GM13976 (cell line): ENCODE measurements at regions not wholly inside any gene's neighbourhood (a gene's known extent, or its start where the extent isn't known, plus 50 kb on each side); places are given as distances from the start of the nearest gene placed in this dataset.

Experiments
- DNase-seq: peaks from one replicate; pipeline ENCODE4 v3.0.0; 2012; ENCODE audit warnings: low spot score
- in situ Hi-C: fragments of 300-500 bp; cut with MboI; formaldehyde crosslinking; loops from one replicate; pipeline ENCODE4 v1.12.0; 2022; ENCODE audit warnings: low sequenced_read_pairs, mixed read lengths, inconsistent platforms; ENCODE audit not compliant: unreplicated experiment
- TF ChIP-seq, protein P1 (sequence below): IDR thresholded peaks from 2 replicates; pipeline ENCODE4 v1.5.1; 2012; ENCODE audit warnings: borderline replicate concordance, mild to moderate bottlenecking; ENCODE audit not compliant: insufficient read depth; ENCODE audit errors: extremely low read depth, missing control alignments, control extremely low read depth

DNA sequence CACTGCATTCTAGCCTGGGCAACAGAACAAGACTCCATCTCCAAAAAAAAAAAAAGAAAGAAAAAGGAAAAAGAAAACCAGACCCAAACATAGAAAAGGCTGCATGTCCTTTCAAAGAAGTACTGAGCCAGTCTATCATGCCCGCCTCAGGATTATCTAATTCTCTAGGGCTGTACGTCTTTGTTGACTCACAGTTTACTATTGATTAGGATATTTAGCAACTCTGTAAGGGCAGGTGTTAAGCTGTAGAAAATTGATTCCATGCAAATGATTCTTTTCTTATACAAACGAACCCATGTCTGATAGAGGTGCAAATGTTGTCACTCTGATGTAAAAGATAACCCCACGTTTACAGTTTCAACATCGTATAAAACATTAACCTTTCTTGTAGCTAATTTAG, 209.0 kb downstream of the TTLL2 start:
- in situ Hi-C loops, result no loop called here
- TF ChIP-seq, protein P1, sequence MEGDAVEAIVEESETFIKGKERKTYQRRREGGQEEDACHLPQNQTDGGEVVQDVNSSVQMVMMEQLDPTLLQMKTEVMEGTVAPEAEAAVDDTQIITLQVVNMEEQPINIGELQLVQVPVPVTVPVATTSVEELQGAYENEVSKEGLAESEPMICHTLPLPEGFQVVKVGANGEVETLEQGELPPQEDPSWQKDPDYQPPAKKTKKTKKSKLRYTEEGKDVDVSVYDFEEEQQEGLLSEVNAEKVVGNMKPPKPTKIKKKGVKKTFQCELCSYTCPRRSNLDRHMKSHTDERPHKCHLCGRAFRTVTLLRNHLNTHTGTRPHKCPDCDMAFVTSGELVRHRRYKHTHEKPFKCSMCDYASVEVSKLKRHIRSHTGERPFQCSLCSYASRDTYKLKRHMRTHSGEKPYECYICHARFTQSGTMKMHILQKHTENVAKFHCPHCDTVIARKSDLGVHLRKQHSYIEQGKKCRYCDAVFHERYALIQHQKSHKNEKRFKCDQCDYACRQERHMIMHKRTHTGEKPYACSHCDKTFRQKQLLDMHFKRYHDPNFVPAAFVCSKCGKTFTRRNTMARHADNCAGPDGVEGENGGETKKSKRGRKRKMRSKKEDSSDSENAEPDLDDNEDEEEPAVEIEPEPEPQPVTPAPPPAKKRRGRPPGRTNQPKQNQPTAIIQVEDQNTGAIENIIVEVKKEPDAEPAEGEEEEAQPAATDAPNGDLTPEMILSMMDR, result no peak
- no peak for DNase-seq

DNA sequence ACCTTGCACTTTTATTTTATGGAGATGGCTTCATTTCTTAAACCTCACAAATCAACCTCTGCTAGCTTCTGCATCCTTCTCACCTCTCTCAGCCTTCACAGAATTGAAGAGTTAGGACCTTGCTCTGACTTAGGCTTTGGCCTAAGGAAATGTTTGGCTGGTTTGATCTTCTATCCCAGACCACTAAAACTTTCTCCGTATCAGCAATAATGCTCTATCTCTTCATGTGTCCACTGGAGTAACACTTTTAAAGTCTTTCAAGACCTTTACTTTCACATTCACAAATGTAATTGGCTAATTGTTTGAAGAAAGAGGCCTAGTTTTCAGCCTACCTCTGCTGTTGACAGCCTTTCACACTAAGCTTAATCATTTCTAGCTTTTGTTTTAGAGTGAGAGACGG, 212.9 kb downstream of the TTLL2 start:
- TF ChIP-seq, protein P1, result no peak
- no peak for DNase-seq
- in situ Hi-C loops, result no loop called here

DNA sequence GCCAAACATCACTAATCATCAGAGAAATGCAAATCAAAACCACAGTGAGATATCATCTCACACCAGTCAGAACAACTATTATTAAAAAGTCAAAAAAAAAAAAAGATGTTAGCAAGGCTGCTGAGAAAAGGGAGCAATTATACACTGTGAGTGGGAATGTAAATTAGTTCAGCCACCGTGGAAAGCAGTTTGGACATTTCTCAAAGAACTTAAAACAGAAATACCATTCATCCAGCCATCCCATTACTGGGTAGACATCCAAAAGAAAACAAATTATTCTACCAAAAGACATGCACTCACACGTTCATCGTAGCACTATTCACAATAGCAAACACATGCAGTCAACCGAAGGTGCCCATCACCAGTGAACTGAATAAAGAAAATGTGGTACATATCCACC, 213.9 kb downstream of the TTLL2 start:
- in situ Hi-C loops, result no loop called here
- no peak for DNase-seq
- TF ChIP-seq, protein P1, result no peak

DNA sequence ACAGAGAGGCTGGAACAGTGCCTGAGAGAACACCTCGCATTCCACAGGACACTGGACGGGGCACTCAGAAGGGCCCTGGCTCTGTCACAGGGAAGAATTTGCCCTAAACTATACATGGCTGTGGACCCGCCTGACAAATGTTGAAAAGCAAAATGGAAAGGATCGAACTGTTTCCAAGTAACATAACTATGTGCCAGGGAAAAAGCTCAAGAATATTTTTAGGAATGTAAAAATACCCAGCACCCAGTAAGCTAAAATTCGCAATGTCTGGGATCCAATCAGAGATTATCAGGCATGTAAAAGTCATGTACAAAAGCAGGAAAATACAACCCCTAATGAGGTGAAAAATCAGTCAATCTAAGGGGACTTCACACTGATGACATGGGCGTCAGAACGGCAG, 215.9 kb downstream of the TTLL2 start:
- in situ Hi-C loops, result no loop called here
- TF ChIP-seq, protein P1, result no peak
- no peak for DNase-seq

DNA sequence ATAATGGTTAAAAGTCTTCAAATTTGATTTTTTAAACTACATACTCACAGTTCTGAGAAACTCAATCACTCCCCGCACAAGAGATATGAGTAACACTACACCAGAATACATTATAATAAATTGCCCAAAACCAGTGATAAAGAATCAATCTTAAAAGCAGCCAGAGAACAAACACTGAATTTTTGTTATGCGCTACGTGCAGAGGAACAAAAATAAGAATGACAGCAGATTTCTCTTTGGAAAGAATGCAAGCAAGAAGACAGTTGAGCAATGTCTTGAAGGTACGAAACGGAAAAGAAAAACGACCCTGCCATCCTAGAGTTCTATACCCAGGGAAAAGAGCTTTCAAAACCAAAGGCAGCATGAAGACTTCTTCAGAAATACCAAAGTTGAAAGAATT, 216.7 kb downstream of the TTLL2 start:
- DNase-seq, result no peak
- TF ChIP-seq, protein P1, result no peak
- in situ Hi-C loops, result no loop called here

DNA sequence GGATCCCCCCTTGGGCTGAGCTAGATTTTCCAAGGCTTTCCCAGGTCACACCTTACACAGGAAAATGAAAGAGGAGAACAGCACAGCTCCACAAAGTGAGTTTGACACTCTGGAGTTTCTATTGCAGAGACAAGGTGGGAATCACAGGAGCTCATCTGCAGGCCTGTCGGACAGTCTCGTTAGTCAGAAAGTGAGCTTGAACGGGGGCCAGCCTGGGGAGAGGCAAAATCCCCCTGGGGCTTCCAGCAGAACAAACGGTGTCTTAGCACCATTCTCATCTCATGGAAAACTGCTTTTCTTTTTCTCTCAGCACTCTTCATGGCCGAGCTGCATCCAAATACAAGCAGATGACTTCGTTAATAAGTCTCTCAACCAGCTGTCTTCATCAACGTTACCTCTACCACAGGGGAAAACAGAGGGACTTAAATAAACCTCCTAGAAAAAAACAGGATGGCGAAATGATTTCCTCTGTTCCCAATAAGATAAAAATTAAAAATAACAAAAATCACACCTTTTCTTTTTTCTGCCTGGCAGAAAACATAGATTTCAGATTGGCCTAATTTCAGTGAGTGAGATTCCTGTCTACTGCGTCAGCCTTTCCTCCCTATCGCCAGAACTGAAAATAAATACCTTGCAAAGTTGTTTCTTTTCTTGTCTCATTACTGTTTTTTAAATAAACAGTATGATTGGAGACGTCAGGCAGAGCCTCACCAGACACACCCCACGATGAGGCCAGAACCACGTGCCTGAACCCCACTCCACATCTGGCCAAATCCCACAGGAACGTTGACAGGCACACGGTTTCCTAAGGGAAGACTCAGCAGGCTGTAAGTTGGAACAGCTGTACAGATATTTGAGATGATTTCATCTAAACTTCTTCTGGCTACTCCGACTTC, 219.0 kb downstream of the TTLL2 start:
- TF ChIP-seq, protein P1, result no peak
- in situ Hi-C loops, result no loop called here
- no peak for DNase-seq
